Fibroblast of the conjunctiva (primary cell): ENCODE measurements at regions not wholly inside any gene's neighbourhood (a gene's known extent, or its start where the extent isn't known, plus 50 kb on each side); places are given as distances from the start of the nearest gene placed in this dataset.

ENCODE experiments used
- DNase-seq: peaks from one replicate; pipeline ENCODE4 v3.0.0-alpha.2; 2010; ENCODE audit warnings: low read depth

DNA sequence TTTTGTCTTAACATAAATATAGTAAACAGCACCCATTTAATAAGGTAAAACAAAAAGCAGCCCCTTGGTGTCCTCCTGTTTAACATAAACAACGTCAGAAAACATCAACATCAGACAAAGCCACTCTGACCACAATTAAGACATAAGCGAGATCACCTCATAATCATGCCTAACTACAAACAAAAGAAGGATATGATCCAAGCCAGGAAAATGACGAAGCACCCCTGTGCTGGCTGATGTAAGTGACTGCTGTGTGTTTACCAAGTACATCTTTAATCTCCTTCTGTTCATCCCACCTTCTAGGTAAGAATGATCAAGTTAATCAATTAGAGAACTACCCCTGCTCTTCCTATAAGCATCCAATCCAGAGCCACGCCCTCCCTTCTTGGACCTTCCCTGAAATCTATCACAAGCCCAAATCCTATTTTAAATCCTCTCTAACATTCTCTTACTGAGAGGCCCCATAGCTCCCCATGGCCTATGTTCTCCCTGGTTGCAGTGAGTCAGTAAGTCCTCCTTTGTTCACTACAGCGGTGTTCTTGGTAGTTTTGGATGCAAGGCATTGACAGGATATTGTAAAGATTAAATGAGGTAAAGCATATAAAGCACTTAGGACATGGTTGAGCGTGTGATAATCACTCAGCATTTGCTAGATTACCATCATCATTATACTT, 424.2 kb downstream of the TSN start:
- no peak for DNase-seq

DNA sequence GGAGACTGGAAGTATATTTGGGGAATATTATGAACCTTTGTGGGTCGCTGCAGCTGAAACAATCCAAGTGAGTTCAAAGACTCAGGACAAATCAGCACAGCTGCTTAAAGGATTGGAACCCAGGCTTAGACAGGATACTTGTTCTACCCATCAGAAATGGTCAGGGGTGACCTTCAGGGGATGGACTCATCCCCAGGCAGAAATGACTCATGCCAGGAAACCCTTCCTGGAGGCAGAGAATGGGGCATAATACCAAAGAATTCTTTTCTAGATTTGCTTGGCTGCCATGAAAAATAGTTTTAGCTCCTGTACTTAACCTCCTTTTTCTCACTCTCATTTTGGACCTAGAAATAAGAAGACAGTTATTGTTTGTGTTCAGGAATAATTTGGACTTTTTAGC, 425.5 kb downstream of the TSN start:
- no peak for DNase-seq

DNA sequence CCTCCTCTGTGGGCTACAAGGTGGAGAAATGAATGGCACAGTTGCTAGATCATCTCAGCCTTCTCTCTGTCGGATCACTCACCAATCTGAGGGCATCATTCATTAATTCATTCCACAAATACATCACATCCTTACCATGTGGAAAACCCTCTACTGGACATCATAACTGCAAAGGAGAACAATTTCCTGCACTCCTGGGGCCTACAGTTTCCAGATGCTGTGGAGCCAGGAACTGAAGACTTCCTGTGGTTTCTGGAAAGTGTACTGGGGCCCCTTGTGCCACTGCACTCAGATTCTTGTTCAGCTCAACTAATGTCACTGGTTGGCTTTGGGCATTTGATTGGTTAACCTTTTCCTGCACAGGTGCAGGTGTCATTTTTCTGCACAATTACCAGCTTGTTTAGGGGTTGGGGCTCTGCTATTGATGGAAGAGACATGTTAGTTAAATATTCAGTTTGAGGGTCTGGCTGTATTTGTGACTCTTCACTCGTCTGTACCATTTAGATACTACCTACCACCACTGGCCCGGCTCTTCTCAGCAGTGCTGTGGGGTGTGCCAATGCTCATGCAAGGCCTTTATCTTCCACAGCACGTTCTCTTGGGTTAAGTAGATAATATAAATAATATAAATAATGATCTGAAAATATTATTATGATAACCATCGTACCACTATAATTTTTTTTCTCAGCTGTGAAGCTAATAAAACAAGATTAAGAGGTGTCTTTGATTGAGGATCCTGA, 427.3 kb downstream of the TSN start:
- DNase-seq: no peak

DNA sequence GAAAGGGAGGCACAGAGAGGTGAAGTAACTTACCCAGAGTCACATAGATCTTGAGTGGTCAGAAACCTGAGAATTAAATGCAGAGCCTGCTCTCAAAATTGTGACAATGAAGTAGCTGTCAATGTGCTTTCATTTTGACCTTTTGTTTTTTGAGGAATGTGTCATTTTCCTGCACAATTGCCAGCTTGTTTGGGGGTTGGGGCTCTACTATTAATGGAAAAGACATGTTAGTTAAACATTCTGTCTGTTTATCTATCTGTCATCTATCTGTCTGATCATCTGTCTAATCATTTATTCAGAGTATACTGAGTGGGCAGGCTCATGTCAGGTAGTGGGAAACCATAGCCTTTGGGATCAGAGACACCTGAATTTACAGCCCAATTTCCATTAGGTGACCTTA, 428.4 kb downstream of the TSN start:
- no peak for DNase-seq

DNA sequence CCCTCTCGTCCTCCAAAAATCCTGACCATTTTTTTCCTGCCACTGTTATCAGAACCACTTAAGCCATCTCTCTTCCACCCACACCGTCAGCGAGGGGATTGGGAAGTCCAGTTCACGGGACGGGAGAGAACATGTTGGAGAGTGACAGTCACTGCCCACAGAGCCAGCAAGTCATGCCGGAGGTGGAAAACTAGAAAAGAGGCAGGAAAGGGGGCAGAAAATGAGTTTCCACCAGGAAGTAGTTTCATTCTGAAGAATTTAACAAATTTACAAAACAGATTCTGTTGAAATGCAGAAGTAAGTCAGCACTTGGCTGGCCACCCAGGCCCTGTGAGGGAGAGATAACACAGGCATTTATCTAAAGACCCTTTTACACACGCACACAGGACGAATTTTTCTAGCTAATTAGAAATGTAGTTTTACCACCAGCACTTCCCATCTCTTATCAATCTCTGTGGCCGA, 431.3 kb downstream of the TSN start:
- DNase-seq: no peak

DNA sequence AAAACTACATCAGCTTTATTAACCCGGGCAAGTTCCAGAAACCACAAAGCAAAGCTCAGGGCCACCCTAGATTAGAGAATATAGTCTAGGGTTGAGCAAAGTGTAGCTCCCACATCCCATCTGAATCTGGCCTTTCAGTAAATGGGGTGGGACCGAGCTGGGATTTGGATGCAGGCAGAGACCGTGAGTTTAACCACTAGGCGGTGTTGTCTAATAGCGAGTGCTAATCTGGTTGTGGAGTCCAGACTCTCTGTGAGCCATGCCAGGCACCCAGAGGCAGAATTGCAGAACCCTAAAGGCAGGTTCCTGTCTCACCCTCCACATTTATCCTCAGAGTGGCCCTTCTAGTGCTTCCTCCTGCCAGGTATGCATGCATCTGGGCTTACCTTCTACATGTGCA, 435.9 kb downstream of the TSN start:
- no peak for DNase-seq

DNA sequence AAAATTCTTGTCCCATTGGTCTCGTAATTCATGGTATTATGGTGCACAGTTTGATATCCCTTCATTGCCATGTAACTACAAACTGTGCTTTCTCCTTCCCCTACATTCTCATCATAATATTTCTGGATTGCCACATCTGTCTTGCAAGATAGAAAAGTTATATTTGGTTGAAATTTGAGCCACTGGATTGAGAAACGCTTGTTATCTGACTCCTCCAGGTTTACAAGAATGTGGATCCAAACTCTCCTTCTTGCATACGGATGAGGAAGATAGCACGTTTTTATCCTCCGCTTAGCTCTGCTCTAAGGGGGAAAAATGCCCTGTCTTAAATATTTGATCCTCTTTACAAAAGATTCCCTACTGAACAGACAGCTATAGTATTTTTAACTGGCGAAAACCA, 438.2 kb downstream of the TSN start:
- DNase-seq: no peak

DNA sequence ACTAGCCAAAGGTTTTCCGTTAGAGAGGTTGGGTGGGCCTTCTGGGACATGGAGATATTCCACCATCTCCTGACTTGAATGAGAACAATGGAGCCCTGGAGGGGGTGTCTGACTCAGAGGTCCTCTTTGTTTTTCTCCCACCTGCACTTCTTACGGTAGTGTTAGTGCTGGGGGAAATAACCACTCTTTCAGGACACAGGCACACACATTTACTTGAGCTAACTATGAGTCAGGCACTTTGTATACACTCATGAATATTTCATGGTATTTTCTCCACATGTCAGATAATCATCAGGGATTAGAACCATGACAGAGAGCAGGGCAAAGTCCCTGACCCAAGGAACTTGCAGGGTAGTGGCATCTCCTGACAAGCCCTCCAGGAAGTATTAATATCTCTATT, 439.1 kb downstream of the TSN start:
- no peak for DNase-seq

DNA sequence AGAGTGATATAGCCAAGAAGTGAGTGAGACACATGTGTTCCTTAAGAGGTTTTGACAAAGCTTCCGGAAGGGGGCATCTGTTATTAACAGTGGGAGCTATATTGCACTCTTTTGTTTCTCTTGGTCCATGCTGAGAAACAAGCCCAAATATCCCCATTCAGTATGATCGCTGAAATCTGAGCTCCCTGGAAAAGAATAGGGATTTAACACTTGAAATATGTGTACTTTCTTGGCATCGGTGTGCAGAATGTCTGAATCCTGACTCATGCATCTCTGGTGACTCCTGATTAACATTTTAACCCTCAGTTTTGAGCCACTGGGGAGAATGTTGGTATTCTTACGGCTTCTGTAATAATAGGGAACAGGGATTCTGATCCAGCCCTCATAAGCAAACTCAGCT, 448.1 kb downstream of the TSN start:
- DNase-seq: peak; percentile 71

DNA sequence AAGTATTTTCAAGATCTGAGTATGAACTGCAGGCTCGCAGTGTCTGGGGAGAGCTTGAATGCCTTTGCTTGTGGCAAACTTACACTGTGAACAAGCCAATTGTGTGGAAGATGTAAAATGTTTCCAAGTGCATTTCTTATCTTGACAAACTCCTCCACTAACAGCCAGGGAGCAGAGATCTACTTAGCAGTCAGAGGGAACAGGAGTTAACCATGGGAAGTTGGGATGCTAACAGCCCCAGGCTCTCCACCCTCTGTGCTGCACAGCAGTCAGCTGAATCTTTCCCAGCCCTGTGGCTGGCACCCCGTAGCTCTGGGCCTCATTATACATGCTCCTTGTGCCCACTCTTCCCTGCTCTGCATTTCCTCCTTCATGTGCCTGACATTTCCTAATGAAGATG, 450.2 kb downstream of the TSN start:
- no peak for DNase-seq

DNA sequence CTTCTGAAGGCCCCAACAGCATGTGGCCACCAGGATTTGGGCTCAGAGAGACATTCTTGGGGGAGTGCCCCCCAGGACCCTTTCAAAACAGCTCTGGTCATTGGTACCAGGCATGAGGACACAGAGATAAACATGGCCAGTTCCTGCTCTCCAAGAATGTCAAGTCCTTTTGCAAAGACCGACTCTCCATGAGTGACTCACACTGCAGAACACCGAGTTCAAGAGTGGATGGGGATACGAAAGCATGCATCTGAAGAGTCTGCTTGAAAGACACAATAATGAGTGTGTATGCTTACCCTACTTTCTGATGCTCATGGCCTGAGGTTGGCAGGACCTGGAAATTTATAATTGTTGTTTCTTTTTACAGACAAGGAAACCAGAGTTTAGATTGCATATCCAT, 450.6 kb downstream of the TSN start:
- no peak for DNase-seq

DNA sequence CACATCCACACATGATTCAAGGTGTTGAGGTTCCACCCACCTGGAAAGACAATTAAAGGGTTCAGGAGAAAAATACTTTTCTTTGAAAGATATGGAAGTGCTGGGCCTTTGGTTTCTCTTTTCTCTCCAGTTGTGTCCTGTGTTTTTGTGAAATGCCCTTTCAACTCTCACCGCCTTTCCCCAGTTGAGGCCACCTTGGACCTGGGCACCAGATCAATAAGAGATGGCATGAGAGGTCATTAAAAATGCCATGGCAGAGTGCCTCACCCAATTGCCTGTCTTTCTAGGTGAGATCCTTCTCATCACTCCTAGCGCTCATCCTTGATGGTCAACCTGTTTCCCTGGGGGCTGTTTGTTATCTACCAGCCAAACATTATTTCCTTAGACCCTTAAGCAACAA, 453.9 kb downstream of the TSN start:
- no peak for DNase-seq

DNA sequence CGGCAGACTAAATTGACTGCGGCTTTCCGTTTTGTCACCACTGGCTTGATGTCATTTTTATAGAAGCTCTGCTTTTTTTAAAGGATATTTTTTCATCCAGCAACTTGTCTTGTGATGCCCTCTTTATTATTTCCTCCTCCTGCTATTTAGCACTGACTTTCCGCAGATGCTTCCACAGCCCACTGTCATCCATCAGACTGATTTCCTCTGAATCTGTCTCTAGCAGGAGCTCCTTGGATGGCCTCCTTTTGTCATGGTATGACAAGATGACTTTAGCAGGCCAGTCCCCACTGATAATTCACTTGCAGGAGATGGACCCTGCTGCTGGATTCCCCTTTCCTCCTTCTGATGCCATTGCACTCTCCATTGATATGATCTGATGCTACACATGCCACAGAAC, 454.6 kb downstream of the TSN start:
- DNase-seq: no peak

DNA sequence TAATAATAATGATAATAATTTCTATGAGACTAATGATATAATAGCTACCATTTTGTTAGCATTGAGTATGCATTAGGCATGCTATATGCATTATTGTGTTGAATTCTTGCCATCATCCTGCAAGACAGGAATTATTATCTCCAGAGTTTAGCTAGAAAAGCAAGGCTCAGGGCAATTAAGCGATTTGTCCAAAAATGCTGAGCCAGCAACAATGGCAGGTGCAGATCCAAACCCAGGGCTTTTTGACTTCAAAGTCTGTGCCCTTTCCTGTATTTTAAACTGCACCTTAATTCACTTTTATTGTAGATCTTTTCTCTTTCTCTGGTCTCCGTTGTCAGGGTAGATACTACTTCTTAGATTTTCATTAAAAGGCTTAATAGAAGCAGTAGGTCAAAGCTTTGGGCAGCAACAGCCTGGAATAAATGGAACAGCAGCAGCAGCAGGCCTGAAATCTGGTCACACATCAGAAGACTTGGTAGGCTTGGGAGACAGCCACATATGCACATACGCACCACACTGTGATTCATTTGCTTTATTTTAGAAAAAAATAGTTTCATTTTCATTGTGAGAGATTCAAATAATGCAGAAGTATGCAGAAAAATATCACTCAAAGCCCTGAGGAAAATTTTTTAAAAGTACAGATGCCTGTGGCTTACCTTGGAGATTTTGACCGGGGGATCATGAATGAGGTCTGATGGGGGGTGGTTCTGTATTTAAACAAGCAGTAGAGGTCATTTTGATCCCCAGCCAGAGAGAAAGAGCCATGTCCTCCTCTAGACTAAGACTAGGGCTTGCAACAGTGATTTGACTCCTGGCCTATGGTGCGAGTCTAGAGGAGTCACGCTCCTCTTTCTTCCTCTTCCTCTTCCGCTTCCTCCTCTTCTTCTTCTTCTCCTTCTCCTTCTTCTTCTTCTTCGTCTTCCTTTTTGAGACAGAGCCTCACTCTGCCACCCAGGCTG, 455.7 kb downstream of the TSN start:
- no peak for DNase-seq

DNA sequence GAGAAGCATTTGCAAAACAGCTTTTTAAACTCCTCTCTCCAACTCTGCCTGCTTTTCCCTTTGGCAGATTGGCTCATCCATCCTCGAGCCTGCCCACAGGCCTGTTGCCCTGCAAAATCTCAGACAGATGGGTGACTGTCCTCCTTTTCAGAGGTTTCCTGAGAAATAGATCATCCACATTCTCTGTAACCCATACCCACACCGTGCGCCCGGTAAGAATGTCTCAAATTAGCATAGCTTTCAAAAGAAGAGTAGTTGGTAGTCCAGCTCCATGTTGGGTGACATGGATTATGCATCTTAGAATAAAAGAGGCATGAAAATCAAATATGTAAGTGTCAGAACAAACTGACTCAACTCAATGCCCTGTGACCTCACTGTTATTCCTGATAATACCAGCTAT, 457.9 kb downstream of the TSN start:
- DNase-seq: no peak

DNA sequence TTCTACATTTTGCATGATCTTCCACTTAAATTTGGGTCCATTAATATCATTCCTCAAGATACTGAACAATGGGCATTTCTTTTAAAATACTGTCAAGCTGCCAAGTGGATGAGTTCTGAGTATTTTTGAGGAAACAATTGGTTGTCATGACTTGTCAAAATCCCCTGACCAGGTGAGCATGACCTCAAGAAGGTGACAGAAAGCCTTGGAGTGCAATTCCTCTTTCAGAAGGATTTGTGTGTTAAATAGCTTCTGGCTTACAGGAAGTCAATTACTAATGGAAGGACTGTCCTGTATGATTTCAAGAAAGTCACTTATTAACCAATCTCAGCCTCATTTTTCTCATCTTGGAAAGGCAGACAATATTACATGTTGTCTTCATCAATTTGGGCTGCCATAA, 460.6 kb downstream of the TSN start:
- DNase-seq: no peak

DNA sequence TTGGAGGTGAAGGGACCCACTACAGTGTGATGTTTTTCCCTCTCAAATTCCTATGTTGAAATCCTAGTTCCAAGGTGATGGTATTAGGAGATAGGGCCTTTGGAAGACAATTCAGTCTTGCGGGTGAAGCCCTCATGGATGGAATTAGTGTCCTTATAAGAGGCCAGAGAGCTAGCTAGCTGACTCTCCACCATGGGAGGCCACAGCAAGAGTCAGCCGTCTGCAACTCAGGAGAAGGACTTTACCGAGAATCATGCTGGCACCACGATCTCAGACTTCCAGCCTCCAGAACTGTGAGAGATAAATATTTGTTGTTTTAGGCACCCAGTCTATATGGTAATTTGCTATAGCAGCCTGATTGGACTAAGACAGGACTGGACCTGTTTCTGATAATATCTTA, 461.4 kb downstream of the TSN start:
- no peak for DNase-seq

DNA sequence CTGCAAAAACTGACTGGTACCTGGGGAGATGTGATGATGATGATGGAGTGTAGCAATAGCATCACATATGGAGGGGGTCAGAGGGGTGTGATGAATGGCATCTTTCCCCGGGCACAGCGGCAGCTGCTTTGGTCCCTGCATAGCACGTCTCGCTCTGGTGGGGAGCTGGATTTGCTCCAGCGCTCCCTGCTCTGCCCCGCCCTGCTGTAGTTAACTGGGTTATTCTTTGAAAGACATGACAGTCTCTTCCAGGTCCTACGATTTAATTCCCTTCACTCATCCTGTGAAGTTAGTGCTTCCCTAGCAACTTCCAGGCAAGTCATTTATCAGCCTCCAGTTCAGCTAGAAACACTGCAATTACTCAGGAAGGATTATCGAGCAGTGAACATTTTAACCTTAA, 463.1 kb downstream of the TSN start:
- no peak for DNase-seq

DNA sequence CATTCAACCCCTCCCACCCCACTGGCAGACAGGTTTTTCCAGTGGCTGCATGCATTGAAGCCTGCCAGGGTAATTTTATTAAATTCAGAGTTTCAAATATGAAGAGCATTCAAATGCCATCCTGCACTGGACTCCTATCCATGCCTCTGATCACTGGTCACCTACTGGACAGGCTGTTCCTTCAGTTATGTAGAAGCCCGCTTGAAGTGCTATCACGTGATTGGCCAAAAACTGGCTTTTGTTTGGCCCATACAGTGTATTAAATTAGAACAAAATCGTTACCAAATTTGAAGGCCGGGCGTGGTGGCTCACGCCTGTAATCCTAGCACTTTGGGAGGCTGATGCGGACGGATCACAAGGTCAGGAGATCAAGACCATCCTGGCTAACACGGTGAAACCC, 464.1 kb downstream of the TSN start:
- DNase-seq: no peak

DNA sequence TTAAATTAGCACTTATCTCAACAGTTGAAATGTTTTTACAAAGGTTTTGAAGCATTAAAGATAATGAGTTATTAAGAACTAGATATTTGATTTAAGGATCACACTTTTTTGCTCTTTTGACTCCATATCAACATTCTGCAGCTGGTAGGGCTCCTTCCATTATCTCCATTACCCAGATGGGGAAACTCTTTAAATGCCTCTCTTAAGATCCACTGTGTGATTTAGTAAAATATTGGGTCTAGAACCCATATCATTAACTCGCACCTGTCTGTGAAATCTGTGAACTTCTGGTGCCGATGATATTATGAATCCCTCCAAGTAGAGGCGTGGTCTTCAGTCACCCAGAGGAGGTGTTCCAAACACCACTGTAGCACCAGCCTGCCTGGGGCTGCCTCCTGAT, 466.2 kb downstream of the TSN start:
- no peak for DNase-seq

DNA sequence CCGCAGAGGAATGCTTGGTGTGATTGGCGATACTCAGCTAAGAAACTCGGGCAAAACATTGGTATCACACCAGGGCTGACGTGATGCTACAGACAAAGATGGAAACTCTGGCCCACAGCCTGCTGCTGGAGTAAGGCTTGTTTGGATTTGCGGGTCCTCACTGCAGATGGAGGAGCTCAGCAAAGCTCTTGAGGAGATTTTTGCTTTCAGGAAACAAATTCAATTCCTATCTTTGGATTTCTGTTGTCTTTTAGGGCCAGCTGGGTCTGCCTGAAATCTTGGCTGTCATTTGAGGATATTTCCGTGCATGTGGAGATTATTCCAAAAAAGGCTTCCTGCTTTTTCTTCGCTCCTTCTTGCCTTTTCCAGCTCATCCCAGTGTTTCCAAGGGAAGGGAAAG, 475.8 kb downstream of the TSN start:
- no peak for DNase-seq

DNA sequence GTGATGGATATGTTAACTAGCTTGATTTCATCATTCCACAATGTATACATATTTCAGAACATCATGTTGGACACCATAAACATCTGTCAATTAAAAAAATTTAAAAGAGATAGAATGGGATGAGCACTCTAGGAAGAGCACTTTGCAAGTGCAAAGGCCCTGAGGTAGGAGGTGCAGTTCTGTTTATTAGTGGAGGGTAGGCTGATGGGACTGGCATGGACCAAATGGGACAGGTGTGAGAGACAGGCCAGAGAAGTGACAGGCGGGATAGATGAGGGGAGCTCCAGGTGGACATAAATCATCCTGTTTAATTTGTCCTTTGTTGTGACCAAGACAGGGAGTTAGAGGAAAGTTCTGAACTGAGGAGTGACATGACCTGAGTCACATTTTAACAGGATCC, 477.9 kb downstream of the TSN start:
- no peak for DNase-seq
